Ovary (tissue), 7 donors: ENCODE measurements at regions not wholly inside any gene's neighbourhood (a gene's known extent, or its start where the extent isn't known, plus 50 kb on each side); places are given as distances from the start of the nearest gene placed in this dataset.
"Not testable (repeated sequence)": the region's sequence is repeated elsewhere in the genome, so short reads cannot be mapped to it uniquely, and the experiment has no call there.

Experiments used
- DNase-seq, 5 donors: peaks; one replicate each; pipeline ENCODE4 v3.0.0-alpha.2; 2019 to 2020
- H3K27ac ChIP-seq, 2 donors: fragments of 200-600 bp; one replicate each; pipeline versions ENCODE4 v1.5.1 to v1.8.0; 2019 to 2022
- H3K27me3 ChIP-seq: fragments of 200-600 bp; one replicate; pipeline ENCODE4 v1.8.0; 2022
- H3K36me3 ChIP-seq: fragments of 200-600 bp; sonication (generic); one replicate; pipeline ENCODE4 v1.5.1; 2019
- H3K4me1 ChIP-seq: one replicate; pipeline ENCODE4 v1.8.1; 2013; ENCODE audit warnings: mild to moderate bottlenecking, moderate library complexity; ENCODE audit not compliant: insufficient read depth
- H3K4me3 ChIP-seq: fragments of 200-600 bp; sonication (generic); one replicate; pipeline ENCODE4 v1.5.1; 2017
- H3K9me3 ChIP-seq, 2 donors: fragments of 200-600 bp in 1 of 2; sonication (generic) in 1 of 2; one replicate each; pipeline versions ENCODE4 v1.5.1 to v1.8.1; 2013 to 2019; ENCODE audit warnings: mild to moderate bottlenecking in 1 of 2, moderate library complexity in 1 of 2
- CTCF ChIP-seq, 3 donors: fragments of 450-650 bp in 2 of 3; fragments of 200-600 bp in 1 of 3; IDR thresholded peaks; one replicate each; pipeline versions ENCODE4 v1.5.1 to v1.8.0; 2016 to 2022; ENCODE audit warnings: antibody characterized with exemption in 3 of 3, mild to moderate bottlenecking in 1 of 3
- EP300 ChIP-seq: sonication (generic); formaldehyde crosslinking; IDR thresholded peaks from one replicate; pipeline ENCODE4 v1.6.1; 2017; ENCODE audit warnings: antibody characterized with exemption
- POLR2A ChIP-seq: fragments of 450-650 bp; IDR thresholded peaks from one replicate; pipeline ENCODE4 v1.6.1; 2017; ENCODE audit warnings: antibody characterized with exemption, mild to moderate bottlenecking, moderate library complexity
- WGBS, 3 donors: extraction: QIAGEN DNeasy Blood & Tissue Kit in 1 of 3; methylation state at CpG; one replicate each; pipeline versions ENCODE4 v1.1.5 to v1.1.7; 2013 to 2017; 5-methylcytosine and 5-hydroxymethylcytosine counted together
- intact Hi-C, 4 donors: fragments of 100-400 bp; cut with DNase I; formaldehyde crosslinking; loops; one replicate each; pipeline versions ENCODE4 v1.11.0 to v1.15.1; 2022 to 2023
- donor health status: DM: no; HTN: no; CAD: no; lungs with moderate emphysema.
- donor health status: DM: no; HTN: no; CAD: no.
- donor health status: Bipolar disorder and iron deficiency.
- donor health status: DM: no; HTN: no; CAD: no.
- donor health status: DM: yes; HTN: yes; CAD: no.

DNA sequence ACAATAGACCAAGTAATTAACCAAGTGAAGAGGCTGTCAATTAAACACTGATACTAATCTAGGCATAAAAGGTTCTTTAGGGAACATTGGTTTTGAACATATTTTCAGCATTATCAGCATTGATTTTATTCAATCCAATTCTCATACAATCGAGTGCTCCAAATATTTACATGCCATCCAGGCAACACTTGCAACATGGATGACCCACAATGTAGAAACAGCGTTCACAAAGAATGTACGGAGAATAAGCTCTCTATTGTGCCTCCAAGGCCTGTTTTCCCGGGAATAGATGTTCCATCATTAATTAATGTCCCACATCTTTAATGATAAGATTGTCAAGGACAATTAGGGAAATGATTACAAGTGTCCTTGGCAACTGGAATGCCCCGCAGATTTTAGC lies 117.4 kb downstream of the RFX6 start:
- Histone ChIP-seq H3K27ac (no peak overlapping the region), H3K4me3 (no peak overlapping the region), H3K27me3 (no peaks in the 10 kb centered on the region), H3K36me3 (no peaks in the 10 kb centered on the region), H3K9me3 (no peaks in the 10 kb centered on the region), H3K4me1 (no peaks in the 10 kb centered on the region)
- no peak for DNase-seq
- TF ChIP-seq EP300 (no peak), CTCF (IDR thresholded peaks at IDR 0.05) (no peak), POLR2A (no peak)
- WGBS, 3 donors = 61 to 79% (median 67%) methylated on average over 5 of the region's 5 CpGs
- intact Hi-C loops = no loop called here

DNA sequence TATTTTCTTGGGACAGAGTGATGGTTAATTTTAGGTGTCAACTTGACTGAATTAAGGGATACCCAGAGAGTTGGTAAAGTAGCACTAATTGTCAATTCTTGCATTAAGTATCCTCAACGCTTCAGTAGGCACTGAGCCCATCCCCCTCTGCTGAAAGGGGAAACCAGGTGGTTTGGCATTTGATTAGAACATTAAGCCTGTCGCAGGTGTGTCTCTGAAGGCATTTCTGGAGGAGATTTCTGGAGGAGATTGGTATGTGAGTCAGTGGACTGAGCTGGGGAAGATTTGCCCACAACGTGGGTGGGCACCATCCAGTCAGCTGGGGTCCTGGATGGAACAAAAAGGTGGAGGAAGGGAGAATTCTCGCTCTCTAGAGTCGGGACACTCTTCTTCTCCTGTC lies 119.8 kb downstream of the RFX6 start:
- WGBS, 3 donors = 54 to 65% (median 60%) methylated on average over 5 of the region's 5 CpGs
- TF ChIP-seq CTCF (IDR thresholded peaks at IDR 0.05) = no peak
- intact Hi-C loops = no loop called here
- Histone ChIP-seq H3K4me1 (no peaks in the 10 kb centered on the region), H3K27ac (no peak overlapping the region), H3K4me3 (no peak overlapping the region), H3K36me3 (no peaks in the 10 kb centered on the region), H3K9me3 (no peaks in the 10 kb centered on the region), H3K27me3 (no peaks in the 10 kb centered on the region)
- no peak for DNase-seq

- TF ChIP-seq EP300 (no peak), POLR2A (no peak)
- Histone ChIP-seq H3K36me3 (no peaks in the 10 kb centered on the region), H3K4me1 (no peaks in the 10 kb centered on the region), H3K9me3 (no peaks in the 10 kb centered on the region), H3K4me3 (no peak overlapping the region), H3K27ac (no peak overlapping the region), H3K27me3 (no peaks in the 10 kb centered on the region)
- intact Hi-C loops = no loop called here
- DNase-seq = no peak
- WGBS, 3 donors = 73 to 87% (median 81%) methylated on average over 6 of the region's 6 CpGs
Measured at GRCh38 chr6:116997496-116997895, 120.5 kb downstream of the RFX6 start.

- H3K4me1 ChIP-seq = no peaks in the 10 kb centered on the region
- no peak for DNase-seq
- H3K4me3 ChIP-seq = no peak overlapping the region
- no peaks in the 10 kb centered on the region for H3K27me3 ChIP-seq
- H3K9me3 ChIP-seq = no peaks in the 10 kb centered on the region
- WGBS, 3 donors = 72 to 77% (median 74%) methylated on average over 3 of the region's 3 CpGs
- intact Hi-C loops = no loop called here
- no peaks in the 10 kb centered on the region for H3K36me3 ChIP-seq
- TF ChIP-seq CTCF (IDR thresholded peaks at IDR 0.05) = no peak
- TF ChIP-seq EP300 = no peak
- TF ChIP-seq POLR2A = no peak
- H3K27ac ChIP-seq = no peak overlapping the region
Measured at GRCh38 chr6:117007659-117008058, 130.6 kb downstream of the RFX6 start.

GRCh38 chr6:117008618-117009017 lies 131.6 kb downstream of the RFX6 start:
- intact Hi-C loops = no loop called here
- TF ChIP-seq CTCF (IDR thresholded peaks at IDR 0.05) = no peak
- TF ChIP-seq POLR2A = no peak
- TF ChIP-seq EP300 = no peak
- WGBS, 3 donors = 88 to 92% (median 88%) methylated on average over 3 of the region's 3 CpGs
- H3K4me3 ChIP-seq = no peak overlapping the region
- no peak for DNase-seq
- H3K27ac ChIP-seq = no peak overlapping the region
- H3K4me1 ChIP-seq = no peaks in the 10 kb centered on the region
- no peaks in the 10 kb centered on the region for H3K9me3 ChIP-seq
- no peaks in the 10 kb centered on the region for H3K36me3 ChIP-seq
- H3K27me3 ChIP-seq = no peaks in the 10 kb centered on the region

GRCh38 chr6:117014641-117015473 lies 137.8 kb downstream of the RFX6 start:
- H3K9me3 ChIP-seq, H3K4me3 ChIP-seq, H3K36me3 ChIP-seq, DNase-seq, H3K27me3 ChIP-seq, intact Hi-C loops, H3K4me1 ChIP-seq, H3K27ac ChIP-seq: not testable (repeated sequence)
- 91 to 96% (median 94%) methylated on average over 37 to 43 of the region's 43 CpGs for WGBS, 3 donors

- H3K36me3 ChIP-seq, H3K27ac ChIP-seq, H3K4me1 ChIP-seq, H3K4me3 ChIP-seq, intact Hi-C loops, H3K27me3 ChIP-seq, DNase-seq, H3K9me3 ChIP-seq: not testable (repeated sequence)
- WGBS, 3 donors = 74 to 89% (median 83%) methylated on average over 4 of the region's 4 CpGs
Measured at GRCh38 chr6:117015474-117015804, 138.4 kb downstream of the RFX6 start.
